ENCODE measurements at regions not wholly inside any gene's neighbourhood (a gene's known extent, or its start where the extent isn't known, plus 50 kb on each side); places are given as distances from the start of the nearest gene placed in this dataset.

GRCh38 chr7:36076074-36076473 lies 77.0 kb upstream of the EEPD1 start:
- TF ChIP-seq EZH2 (IDR thresholded peaks at IDR 0.05; ENCODE audit: borderline replicate concordance, low read depth, low read length, severe bottlenecking) (no peak), GATA2 (IDR thresholded peaks at IDR 0.05; ENCODE audit: insufficient read depth, insufficient read length, low read depth, low read length) (no peak), MAX (IDR thresholded peaks at IDR 0.05; ENCODE audit: insufficient read depth, insufficient read length) (no peak), FOS (IDR thresholded peaks at IDR 0.05; ENCODE audit: borderline replicate concordance, insufficient read depth, low read length) (no peak)
- no TSS peak for BruUV-seq (replicated peaks)
- Histone ChIP-seq H3K36me3 (ENCODE audit: control insufficient read depth in 2 of 2, extremely low read depth in 1 of 2, insufficient read depth in 2 of 2, low read length in 2 of 2) (no peaks in the 10 kb centered on the region), H3K27me3 (ENCODE audit: control insufficient read depth in 2 of 2, insufficient read depth in 2 of 2, low read length in 2 of 2) (no peaks in the 10 kb centered on the region), H3K4me2 (ENCODE audit: insufficient read depth, low read length) (no peak overlapping the region), H4K20me1 (replicated peaks; ENCODE audit: control insufficient read depth, extremely low read depth, insufficient read depth, low read length) (no peaks in the 10 kb centered on the region), H3K9me3 (replicated peaks; ENCODE audit: control insufficient read depth, insufficient read depth, low read length) (no peaks in the 10 kb centered on the region), H3K4me1 (ENCODE audit: control insufficient read depth, extremely low read depth, insufficient read depth, low read length) (no peaks in the 10 kb centered on the region), H3K4me3 (replicated peaks in 1 of 3; ENCODE audit: insufficient read depth in 1 of 3, low read depth in 1 of 3, low read length in 3 of 3) (no peak overlapping the region), H3K9me1 (replicated peaks; ENCODE audit: control insufficient read depth, extremely low read depth, insufficient read depth, low read length) (no peaks in the 10 kb centered on the region), H3K79me2 (ENCODE audit: control insufficient read depth, insufficient read depth, low read length) (no peaks in the 10 kb centered on the region), H3K9ac (replicated peaks; ENCODE audit: extremely low read depth, insufficient read depth, low read length) (no peak overlapping the region), H3K27ac (ENCODE audit: insufficient read depth, low read depth, low read length) (no peak overlapping the region), H2AFZ (ENCODE audit: low read depth, low read length) (no peak overlapping the region)
- POLR2A ChIA-PET, result no interaction called here
- intact Hi-C loops (cut with micrococcal nuclease), result no loop called here
- DNase-seq (ENCODE audit: low read depth, low spot score) (no peak), FAIRE-seq (no peak)
- CTCF ChIA-PET, result no interaction called here
- dilution Hi-C loops (cut with MboI; ENCODE audit: extremely low pct_ligation_motif_present, low sequenced_read_pairs), result no loop called here

DNA sequence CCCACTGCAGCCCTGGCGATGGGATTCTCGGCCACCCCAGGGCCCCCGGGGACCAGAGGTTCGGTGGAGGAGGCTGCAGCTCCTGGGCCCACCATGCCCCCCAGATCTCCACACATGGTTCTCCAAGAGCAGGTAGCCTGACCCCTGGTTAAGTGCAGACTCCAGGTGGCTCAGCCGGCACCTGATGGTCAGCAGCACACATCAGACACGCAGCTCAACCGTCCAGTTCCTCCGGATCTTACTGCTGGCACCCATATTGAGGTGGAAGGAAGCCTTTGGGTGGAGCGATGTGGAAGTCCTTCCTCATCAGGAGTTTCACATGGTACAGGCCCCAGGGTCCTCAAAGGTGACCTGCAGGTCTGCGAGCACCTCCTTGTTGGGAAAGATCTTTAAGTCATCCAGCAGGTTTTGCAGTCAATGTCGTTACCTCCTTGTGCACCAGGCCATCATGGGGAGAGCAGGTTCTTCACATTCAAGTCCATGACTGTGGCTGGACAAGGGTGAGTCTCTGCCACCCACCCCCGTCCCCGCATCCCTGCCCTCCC lies 74.2 kb upstream of the EEPD1 start:
- H3K9me1 ChIP-seq (replicated peaks; ENCODE audit: control insufficient read depth, extremely low read depth, insufficient read depth, low read length), result no peaks in the 10 kb centered on the region
- no peak for DNase-seq (ENCODE audit: low read depth, low spot score)
- no peaks in the 10 kb centered on the region for H3K36me3 ChIP-seq (ENCODE audit: control insufficient read depth in 2 of 2, extremely low read depth in 1 of 2, insufficient read depth in 2 of 2, low read length in 2 of 2)
- no peaks in the 10 kb centered on the region for H3K79me2 ChIP-seq (ENCODE audit: control insufficient read depth, insufficient read depth, low read length)
- H4K20me1 ChIP-seq (replicated peaks; ENCODE audit: control insufficient read depth, extremely low read depth, insufficient read depth, low read length), result no peaks in the 10 kb centered on the region
- no peaks in the 10 kb centered on the region for H3K4me1 ChIP-seq (ENCODE audit: control insufficient read depth, extremely low read depth, insufficient read depth, low read length)
- H3K27ac ChIP-seq (ENCODE audit: insufficient read depth, low read depth, low read length), result no peak overlapping the region
- H3K4me2 ChIP-seq (ENCODE audit: insufficient read depth, low read length), result no peak overlapping the region
- no peaks in the 10 kb centered on the region for H3K9me3 ChIP-seq (replicated peaks; ENCODE audit: control insufficient read depth, insufficient read depth, low read length)
- no TSS peak for BruUV-seq (replicated peaks)
- TF ChIP-seq EZH2 (IDR thresholded peaks at IDR 0.05; ENCODE audit: borderline replicate concordance, low read depth, low read length, severe bottlenecking) (no peak), GATA2 (IDR thresholded peaks at IDR 0.05; ENCODE audit: insufficient read depth, insufficient read length, low read depth, low read length) (no peak), POLR2A (IDR thresholded peaks at IDR 0.05; ENCODE audit: low read depth, low read length) (no peak), MYC (IDR thresholded peaks at IDR 0.05; ENCODE audit: low read depth, low read length) (no peak), CTCF (IDR thresholded peaks at IDR 0.05; ENCODE audit: extremely low read depth in 1 of 2, insufficient read depth in 1 of 2, low read depth in 1 of 2, low read length in 2 of 2) (no peak), JUN (IDR thresholded peaks at IDR 0.05; ENCODE audit: borderline replicate concordance, insufficient read depth, insufficient read length, low read depth) (no peak), FOS (IDR thresholded peaks at IDR 0.05; ENCODE audit: borderline replicate concordance, insufficient read depth, low read length) (no peak), POLR2AphosphoS5 (IDR thresholded peaks at IDR 0.05; ENCODE audit: insufficient read depth, low read depth, low read length) (no peak), MAX (IDR thresholded peaks at IDR 0.05; ENCODE audit: insufficient read depth, insufficient read length) (no peak)
- POLR2A ChIA-PET, result no interaction called here
- H2AFZ ChIP-seq (ENCODE audit: low read depth, low read length), result no peak overlapping the region
- H3K9ac ChIP-seq (replicated peaks; ENCODE audit: extremely low read depth, insufficient read depth, low read length), result no peak overlapping the region
- CTCF ChIA-PET, result no interaction called here
- peaks cover 0 to 2% of the 10 kb centered on the region in 2 experiments for H3K27me3 ChIP-seq (ENCODE audit: control insufficient read depth in 2 of 2, insufficient read depth in 2 of 2, low read length in 2 of 2)
- H3K4me3 ChIP-seq (replicated peaks in 1 of 3; ENCODE audit: insufficient read depth in 1 of 3, low read depth in 1 of 3, low read length in 3 of 3), result no peak overlapping the region
- dilution Hi-C loops (cut with MboI; ENCODE audit: extremely low pct_ligation_motif_present, low sequenced_read_pairs), result no loop called here
- no peak for FAIRE-seq
- intact Hi-C loops (cut with micrococcal nuclease), result no loop called here

Measured in endothelial cell of umbilical vein (primary cell).